HEK293 (cell line): ENCODE measurements at regions not wholly inside any gene's neighbourhood (a gene's known extent, or its start where the extent isn't known, plus 50 kb on each side); places are given as distances from the start of the nearest gene placed in this dataset.

ENCODE experiments used
- SALL2 ChIP-seq: fragments of 450-650 bp; formaldehyde crosslinking; IDR thresholded peaks from 2 replicates; pipeline ENCODE4 v1.5.0; 2017; ENCODE audit warnings: missing biosample characterization, mild to moderate bottlenecking, missing genetic modification characterization, borderline replicate concordance
- TCF7L2 ChIP-seq: IDR thresholded peaks from 2 replicates; pipeline ENCODE4 v1.6.1; 2011; ENCODE audit warnings: low read depth, mild to moderate bottlenecking, inconsistent platforms, low read length, moderate library complexity, borderline replicate concordance
- ZNF184 ChIP-seq: fragments of 450-650 bp; IDR thresholded peaks from 2 replicates; pipeline ENCODE4 v1.5.1; 2018; ENCODE audit warnings: missing biosample characterization, mild to moderate bottlenecking, missing genetic modification characterization
- ZNF514 ChIP-seq: fragments of 450-650 bp; formaldehyde crosslinking; IDR thresholded peaks from 2 replicates; pipeline ENCODE4 v1.5.1; 2016; ENCODE audit warnings: missing biosample characterization, missing genetic modification characterization
- TF ChIP-seq, protein P1 (sequence below): fragments of 450-650 bp; formaldehyde crosslinking; IDR thresholded peaks from 2 replicates; pipeline ENCODE4 v1.5.1; 2016; ENCODE audit warnings: missing biosample characterization, missing genetic modification characterization
- TF ChIP-seq, protein P2 (sequence below): fragments of 450-650 bp; formaldehyde crosslinking; IDR thresholded peaks from 2 replicates; pipeline ENCODE4 v1.5.1; 2016; ENCODE audit warnings: missing biosample characterization, missing genetic modification characterization, low read depth

DNA sequence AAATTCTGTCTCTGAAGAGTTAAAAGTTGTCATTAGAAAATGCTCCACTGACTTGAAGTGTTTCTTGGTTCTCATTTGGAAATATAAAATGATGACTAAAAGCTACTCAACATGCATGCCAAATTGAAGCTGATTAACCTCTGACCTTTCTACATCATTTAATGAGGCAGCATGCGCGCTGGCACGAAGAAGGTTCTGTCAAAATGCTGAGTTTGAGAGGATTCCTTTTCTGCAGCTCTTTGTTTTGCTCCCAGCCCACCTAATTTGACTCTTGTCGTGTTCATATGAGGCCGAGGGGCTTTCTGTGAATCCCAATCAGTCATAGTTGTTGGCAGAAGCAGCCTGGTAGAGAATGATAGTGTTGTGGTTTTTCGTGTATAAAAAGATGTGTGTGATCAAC lies 153.4 kb downstream of the BRMS1L start:
- no peak for TF ChIP-seq ZNF184
- TF ChIP-seq, protein P1, sequence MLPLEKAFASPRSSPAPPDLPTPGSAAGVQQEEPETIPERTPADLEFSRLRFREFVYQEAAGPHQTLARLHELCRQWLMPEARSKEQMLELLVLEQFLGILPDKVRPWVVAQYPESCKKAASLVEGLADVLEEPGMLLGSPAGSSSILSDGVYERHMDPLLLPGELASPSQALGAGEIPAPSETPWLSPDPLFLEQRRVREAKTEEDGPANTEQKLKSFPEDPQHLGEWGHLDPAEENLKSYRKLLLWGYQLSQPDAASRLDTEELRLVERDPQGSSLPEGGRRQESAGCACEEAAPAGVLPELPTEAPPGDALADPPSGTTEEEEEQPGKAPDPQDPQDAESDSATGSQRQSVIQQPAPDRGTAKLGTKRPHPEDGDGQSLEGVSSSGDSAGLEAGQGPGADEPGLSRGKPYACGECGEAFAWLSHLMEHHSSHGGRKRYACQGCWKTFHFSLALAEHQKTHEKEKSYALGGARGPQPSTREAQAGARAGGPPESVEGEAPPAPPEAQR (tag by site-specific recombination), result no peak
- TF ChIP-seq, protein P2, sequence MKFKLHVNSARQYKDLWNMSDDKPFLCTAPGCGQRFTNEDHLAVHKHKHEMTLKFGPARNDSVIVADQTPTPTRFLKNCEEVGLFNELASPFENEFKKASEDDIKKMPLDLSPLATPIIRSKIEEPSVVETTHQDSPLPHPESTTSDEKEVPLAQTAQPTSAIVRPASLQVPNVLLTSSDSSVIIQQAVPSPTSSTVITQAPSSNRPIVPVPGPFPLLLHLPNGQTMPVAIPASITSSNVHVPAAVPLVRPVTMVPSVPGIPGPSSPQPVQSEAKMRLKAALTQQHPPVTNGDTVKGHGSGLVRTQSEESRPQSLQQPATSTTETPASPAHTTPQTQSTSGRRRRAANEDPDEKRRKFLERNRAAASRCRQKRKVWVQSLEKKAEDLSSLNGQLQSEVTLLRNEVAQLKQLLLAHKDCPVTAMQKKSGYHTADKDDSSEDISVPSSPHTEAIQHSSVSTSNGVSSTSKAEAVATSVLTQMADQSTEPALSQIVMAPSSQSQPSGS (tag by site-specific recombination), result no peak
- no peak for TF ChIP-seq SALL2 (tag by site-specific recombination)
- TF ChIP-seq TCF7L2, result no peak
- TF ChIP-seq ZNF514, result no peak
